ENCODE measurements at regions not wholly inside any gene's neighbourhood (a gene's known extent, or its start where the extent isn't known, plus 50 kb on each side); places are given as distances from the start of the nearest gene placed in this dataset.

DNA sequence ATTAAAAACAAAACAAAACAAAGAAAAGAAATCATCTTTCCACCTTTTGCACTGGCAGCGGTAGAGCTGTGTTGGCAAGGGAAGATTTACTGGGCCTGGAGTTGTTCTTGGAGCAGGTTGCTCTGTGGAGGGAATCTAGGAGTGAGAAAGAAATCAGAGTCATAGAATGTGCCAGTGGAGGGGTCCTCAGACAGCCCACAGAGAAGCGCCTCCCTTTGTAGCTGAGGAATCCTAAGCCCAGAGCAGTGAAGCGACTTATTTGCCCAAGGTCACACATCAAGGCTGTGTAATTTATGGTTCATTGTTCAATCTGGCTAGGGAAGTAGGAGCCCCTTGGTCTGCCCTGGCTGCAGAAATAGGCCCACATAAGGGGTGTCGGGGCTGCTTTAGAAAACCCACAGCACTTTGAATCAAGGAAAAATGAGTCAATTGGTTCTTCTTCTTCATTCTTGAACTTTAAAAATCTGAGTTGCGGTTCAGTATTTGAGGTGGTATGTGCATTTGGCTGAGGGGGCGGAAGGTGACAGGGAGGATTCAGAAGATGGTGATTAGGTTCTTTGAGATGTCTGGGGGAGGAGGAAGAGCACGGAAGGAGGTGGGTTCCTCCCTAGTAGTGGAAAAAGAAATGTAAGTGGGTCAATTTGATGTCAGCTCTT lies 253.7 kb downstream of the PTEN start:
- intact Hi-C loops (cut with DNase I) = no loop called here
- peaks cover 0 to 5% (median 0%) of the 10 kb centered on the region in 3 donors for H3K4me1 ChIP-seq
- no peaks in the 10 kb centered on the region for H3K36me3 ChIP-seq
- no peak for DNase-seq
- WGBS, 2 donors = 91 to 93% methylated on average over 7 of the region's 7 CpGs
- no peak for ATAC-seq
- no peak overlapping the region for H3K27ac ChIP-seq
- no peaks in the 10 kb centered on the region for H3K27me3 ChIP-seq
- no peak for FAIRE-seq
- H3K9me3 ChIP-seq = no peaks in the 10 kb centered on the region
- TF ChIP-seq, protein P1, sequence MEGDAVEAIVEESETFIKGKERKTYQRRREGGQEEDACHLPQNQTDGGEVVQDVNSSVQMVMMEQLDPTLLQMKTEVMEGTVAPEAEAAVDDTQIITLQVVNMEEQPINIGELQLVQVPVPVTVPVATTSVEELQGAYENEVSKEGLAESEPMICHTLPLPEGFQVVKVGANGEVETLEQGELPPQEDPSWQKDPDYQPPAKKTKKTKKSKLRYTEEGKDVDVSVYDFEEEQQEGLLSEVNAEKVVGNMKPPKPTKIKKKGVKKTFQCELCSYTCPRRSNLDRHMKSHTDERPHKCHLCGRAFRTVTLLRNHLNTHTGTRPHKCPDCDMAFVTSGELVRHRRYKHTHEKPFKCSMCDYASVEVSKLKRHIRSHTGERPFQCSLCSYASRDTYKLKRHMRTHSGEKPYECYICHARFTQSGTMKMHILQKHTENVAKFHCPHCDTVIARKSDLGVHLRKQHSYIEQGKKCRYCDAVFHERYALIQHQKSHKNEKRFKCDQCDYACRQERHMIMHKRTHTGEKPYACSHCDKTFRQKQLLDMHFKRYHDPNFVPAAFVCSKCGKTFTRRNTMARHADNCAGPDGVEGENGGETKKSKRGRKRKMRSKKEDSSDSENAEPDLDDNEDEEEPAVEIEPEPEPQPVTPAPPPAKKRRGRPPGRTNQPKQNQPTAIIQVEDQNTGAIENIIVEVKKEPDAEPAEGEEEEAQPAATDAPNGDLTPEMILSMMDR (IDR thresholded peaks at IDR 0.05) = no peak
- no peak overlapping the region for H3K4me3 ChIP-seq

DNA sequence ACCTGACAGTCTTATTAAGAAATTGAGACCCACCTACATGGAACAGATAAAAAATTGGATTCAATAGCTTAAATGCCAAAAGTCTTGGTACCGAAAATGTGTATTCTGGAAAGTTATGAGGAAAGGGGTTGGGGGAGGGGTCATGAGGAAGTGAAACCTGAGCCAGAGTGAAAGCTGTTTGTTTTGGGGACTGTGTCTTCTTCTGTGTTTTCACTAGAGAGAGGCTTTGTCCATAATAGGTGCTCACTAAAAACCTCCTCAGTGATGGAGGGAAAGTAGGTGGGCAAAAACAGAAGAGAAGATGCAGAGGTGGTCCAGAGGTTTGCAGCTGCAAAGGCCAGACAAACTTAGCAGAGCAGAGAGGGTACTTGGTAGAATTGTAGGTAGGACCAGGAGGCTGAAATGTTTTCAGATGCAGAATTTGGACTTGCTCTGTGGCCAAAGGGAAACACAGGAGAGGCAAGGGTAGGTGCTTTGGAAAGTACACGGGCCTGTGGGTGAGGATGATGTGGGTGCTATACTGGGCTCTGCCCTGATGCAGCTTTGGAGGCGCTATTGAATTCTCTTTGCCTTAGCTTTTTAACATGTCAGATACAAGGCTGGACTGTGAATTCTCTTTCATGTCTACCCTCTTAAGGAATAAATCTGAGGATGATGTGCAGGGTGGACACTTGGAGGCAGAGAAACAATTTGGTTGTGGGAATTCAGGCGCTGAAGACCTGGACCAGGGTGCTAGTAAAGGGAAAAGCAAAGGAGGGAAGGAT lies 254.6 kb downstream of the PTEN start:
- H3K27me3 ChIP-seq = no peaks in the 10 kb centered on the region
- TF ChIP-seq, protein P1 (IDR thresholded peaks at IDR 0.05) = no peak
- 84 to 89% methylated on average over 4 of the region's 4 CpGs for WGBS, 2 donors
- ATAC-seq (peak in 3 of 4 donors; percentile 38 to 60 (median 49)), DNase-seq (no peak), FAIRE-seq (no peak)
- intact Hi-C loops (cut with DNase I) = no loop called here
- H3K4me1 ChIP-seq = peaks cover 0 to 5% (median 0%) of the 10 kb centered on the region in 3 donors
- H3K9me3 ChIP-seq = no peaks in the 10 kb centered on the region
- H3K27ac ChIP-seq = no peak overlapping the region
- H3K36me3 ChIP-seq = no peaks in the 10 kb centered on the region
- no peak overlapping the region for H3K4me3 ChIP-seq

DNA sequence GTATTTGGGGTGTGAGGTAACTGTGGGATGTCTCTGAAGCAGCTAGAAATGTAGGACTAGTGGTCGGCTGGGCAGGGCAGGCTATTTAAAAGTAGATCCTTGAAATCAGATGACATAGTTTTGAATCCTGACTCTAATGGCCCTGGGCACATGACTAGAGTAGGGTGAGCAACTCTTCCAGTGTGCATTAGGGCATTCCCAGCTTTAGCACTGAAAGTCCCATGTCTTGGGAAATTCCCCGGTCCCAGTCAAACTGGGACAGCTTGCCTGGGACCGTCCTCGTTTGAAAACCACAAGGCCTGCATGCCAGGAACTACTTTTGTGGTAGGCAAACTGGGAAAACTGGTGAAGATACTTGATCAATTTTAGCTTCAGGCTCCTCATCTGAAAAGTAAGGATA lies 255.3 kb downstream of the PTEN start:
- Histone ChIP-seq H3K27ac (no peak overlapping the region), H3K4me3 (no peak overlapping the region), H3K27me3 (no peaks in the 10 kb centered on the region), H3K9me3 (no peaks in the 10 kb centered on the region), H3K36me3 (no peaks in the 10 kb centered on the region), H3K4me1 (peaks cover 0 to 5% (median 0%) of the 10 kb centered on the region in 3 donors)
- no peak for FAIRE-seq
- TF ChIP-seq, protein P1 (IDR thresholded peaks at IDR 0.05) = no peak
- 73 to 87% methylated on average over 4 of the region's 4 CpGs for WGBS, 2 donors
- intact Hi-C loops (cut with DNase I) = no loop called here
- no peak for DNase-seq
- ATAC-seq = peak in 1 of 4 donors; percentile 16

DNA sequence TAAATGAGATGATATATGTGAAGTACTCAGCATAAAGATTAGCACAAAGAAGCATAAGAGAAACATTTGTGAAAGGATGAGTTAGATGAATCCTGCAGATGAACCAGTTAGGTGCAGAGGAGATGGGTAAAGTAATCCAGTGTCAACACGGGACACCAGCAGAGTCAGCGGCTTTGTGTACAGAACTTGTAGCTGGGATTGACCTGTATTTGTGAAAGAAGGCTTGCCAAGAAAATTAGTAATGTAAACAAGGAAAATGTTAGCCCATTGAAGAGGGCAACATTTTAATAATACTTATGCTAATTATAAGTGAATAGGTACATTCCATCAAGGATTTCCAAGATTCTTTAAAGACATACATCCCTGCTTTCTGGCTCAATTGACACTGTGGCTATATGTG lies 255.7 kb downstream of the PTEN start:
- no peak for FAIRE-seq
- intact Hi-C loops (cut with DNase I) = no loop called here
- peaks cover 0 to 2% (median 0%) of the 10 kb centered on the region in 3 donors for H3K4me1 ChIP-seq
- H3K9me3 ChIP-seq = no peaks in the 10 kb centered on the region
- WGBS, 2 donors = 32 to 41% methylated on average over 2 of the region's 2 CpGs
- H3K27ac ChIP-seq = no peak overlapping the region
- no peak for ATAC-seq
- no peaks in the 10 kb centered on the region for H3K27me3 ChIP-seq
- no peak for DNase-seq
- TF ChIP-seq, protein P1 (IDR thresholded peaks at IDR 0.05) = no peak
- H3K4me3 ChIP-seq = no peak overlapping the region
- no peaks in the 10 kb centered on the region for H3K36me3 ChIP-seq

DNA sequence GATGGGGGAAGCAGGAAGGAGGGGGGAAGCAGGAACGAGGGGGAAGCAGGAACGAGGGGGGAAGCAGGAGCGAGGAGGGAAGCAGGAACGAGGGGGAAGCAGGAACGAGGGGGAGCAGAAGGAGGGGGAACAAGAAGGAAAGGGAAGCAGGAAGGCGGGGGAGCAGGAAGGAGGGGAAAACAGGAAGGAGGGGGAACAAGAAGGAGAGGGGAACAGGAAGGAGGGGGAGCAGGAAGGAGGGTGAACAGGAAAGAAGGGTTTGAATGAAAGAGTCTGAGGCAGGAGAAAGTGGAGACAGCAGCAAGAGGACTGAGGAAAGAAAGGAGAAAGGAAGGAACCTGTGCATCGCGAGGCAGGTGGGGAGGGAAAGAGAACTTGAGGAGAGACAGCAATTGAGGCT lies 256.6 kb downstream of the PTEN start:
- TF ChIP-seq, protein P1 (IDR thresholded peaks at IDR 0.05) = no peak
- Histone ChIP-seq H3K4me3 (no peak overlapping the region), H3K27ac (no peak overlapping the region), H3K4me1 (no peaks in the 10 kb centered on the region), H3K36me3 (no peaks in the 10 kb centered on the region), H3K27me3 (no peaks in the 10 kb centered on the region), H3K9me3 (no peaks in the 10 kb centered on the region)
- FAIRE-seq (no peak), DNase-seq (no peak), ATAC-seq (no peak)
- WGBS, 2 donors = 83 to 93% methylated on average over 8 of the region's 8 CpGs
- intact Hi-C loops (cut with DNase I) = no loop called here

Measured in pancreas (tissue), 10 donors.